NCI-H2227 (cell line): ENCODE measurements at regions not wholly inside any gene's neighbourhood (a gene's known extent, or its start where the extent isn't known, plus 50 kb on each side); places are given as distances from the start of the nearest gene placed in this dataset.

ENCODE experiments used
- DNase-seq: peaks from one replicate; lab custom pipeline; 2025; ENCODE audit not compliant: unreplicated experiment; lab: John Stamatoyannopoulos, UW

GRCh38 chr14:101473045-101473729, 88.1 kb upstream of the DIO3 start:
- DNase-seq = no peak

DNA sequence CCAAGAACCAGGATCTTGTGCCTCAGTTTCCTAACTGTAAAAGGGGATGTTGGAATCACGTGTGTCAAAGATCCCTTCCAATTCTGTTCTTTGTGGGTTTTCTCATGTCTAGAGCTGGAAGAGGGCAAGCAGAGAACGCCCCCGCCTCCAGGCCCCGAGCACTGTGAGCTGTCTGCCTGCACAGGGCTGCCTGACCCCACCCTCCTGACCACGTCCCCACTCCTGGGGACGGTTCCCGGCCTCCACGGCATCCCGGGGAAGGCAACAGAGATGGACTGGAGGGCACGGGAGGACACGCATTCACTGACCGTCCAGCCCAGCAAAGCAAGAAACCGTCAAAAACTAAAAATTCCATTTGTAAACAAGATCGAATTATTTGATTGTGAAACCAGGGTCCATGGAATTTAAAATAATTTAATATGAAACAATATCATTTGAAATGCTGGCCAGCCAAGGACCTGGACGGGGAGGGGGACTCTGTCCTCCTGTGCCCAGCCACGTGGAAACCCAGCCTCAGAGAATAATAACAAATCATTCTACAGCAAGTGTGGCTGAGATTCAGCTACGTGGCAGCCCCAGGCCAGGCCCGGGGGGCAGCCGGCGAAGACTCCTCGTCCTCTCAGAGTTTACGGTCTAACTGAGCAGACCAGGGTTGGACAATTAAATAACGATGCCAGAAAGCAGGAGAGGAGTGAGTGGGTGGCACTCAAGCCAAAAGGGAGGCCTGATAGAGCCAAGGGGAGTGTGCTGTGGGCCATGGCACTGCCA, 87.3 kb upstream of the DIO3 start:
- no peak for DNase-seq

DNA sequence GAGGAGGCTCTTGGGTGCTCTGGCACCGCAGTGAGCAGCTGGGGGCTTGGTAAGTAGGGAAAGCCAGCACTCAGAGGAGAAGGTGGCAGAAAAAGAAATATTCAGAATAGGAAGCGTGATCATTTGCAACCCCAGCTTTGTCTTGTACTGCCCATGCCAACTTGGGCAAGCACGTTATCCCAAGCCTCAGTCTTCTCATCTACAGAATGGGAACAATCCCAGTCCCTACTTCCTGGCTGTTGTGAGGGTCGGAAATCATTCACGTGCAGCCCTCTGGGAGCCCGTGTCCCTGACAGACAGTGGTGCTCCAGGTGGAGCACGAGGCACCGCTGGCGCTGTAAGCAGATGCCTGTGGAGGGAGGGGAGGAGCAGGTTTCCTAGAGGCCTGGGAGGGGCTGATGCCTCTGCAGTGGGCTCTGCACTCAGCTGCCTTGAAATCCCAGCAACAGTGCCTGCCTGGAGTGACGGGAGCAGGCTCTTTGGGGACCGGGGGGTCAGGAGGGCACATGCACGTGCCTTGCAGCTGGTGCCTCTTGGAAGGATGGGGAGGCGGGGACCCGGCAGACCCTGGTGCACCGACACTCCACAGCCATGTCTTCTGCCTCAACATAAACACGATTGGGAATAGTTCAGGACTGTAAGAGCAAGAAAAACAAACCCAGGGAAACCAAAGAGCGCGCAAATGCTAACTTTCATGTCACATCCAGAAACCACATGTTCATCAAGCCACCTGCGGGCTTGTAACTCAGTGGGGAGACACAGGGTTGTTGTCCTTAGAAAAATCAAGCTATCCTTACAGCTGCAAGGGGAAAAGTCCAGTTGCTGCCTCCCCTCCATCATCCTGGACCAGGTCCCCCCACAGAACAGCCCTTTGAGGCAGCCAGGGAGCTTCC, 86.5 kb upstream of the DIO3 start:
- no peak for DNase-seq

DNA sequence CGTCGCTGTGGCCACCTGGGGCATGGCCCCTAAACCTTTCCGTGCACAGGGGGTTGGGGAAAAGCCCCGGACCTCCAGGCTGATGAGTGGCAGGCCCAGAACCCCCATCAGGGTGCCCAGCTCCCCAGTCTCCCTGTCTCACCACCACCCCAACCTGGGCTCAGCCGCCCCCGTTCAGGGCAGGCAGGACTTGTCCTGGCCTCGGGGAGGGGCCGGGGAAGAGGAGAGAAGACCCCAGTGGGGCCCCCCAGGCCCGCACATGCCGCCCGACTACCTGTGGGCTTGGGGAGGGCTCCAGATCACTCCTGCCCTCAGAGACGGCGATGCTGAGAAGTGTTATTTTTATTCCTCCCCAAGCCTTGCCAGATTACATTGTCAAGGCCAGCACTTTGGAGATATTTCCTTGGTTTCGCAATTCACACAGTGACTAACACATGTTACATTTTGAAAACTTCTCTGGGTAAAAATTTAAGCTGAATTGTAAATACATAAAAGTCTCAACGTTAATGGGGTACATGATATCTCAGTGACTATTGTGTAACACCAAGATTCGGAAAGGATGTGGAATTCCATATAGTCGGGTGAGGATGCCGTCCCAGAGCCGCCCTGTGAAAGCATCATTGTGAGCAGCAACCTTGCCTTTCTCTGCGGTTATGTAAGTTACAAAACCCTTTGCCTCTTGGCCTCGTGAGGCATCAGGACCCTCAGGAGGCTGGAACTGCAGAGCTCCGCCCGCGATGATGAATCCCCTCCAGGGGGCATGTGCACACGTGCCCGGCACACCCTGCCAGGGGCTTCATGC, 85.6 kb upstream of the DIO3 start:
- no peak for DNase-seq

GRCh38 chr14:101476258-101476915, 84.9 kb upstream of the DIO3 start:
- no peak for DNase-seq

- DNase-seq = peak; percentile 79
Measured at GRCh38 chr14:101476916-101477553, 84.3 kb upstream of the DIO3 start.

GRCh38 chr14:101477648-101478047, 83.6 kb upstream of the DIO3 start:
- no peak for DNase-seq

- DNase-seq = no peak
Measured at GRCh38 chr14:101478096-101478495, 83.2 kb upstream of the DIO3 start.

- DNase-seq = no peak
Measured at GRCh38 chr14:101478796-101479410, 82.4 kb upstream of the DIO3 start.

- DNase-seq = no peak
Measured at GRCh38 chr14:101480022-101480746, 81.1 kb upstream of the DIO3 start.

GRCh38 chr14:101480747-101481530, 80.4 kb upstream of the DIO3 start:
- no peak for DNase-seq

- no peak for DNase-seq
Measured at GRCh38 chr14:101481557-101481956, 79.7 kb upstream of the DIO3 start.

DNA sequence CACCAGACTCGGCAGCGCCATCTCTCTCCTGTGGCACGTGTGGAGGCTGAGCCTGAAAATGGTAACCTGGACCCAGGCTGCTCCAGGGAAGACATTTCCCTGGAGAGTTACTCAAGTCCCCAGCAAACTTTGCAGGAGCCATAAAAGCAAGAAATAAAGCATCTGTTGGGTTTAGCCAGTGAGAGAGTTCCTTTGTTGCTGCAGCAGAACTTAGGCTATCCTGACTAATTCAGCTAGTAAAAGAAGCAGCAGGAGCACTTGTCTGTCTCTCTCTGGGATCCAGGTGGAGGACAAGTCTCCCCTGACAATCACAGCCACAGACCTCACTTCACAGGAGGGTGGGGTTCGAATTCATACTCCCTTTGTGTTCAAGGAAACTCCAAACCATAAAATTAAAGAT, 79.2 kb upstream of the DIO3 start:
- no peak for DNase-seq

DNA sequence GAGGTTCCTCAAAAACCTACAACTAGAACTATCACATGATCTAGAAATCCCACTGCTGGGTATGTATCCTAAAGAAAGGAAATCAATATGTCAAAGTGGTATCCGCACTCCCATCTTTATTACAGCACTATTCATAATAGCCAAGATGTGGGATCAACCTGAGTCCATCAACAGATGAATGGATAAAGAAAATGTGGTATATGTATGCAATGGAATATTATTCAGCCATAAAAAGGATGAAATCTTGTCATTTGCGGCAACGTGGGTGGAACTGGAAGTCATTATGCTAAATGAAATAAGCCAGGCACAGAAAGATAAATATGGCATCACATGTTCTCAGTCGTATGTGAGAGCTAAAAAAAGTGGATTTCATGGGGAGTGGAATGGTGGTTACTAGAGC, 77.5 kb upstream of the DIO3 start:
- DNase-seq = no peak

- DNase-seq = no peak
Measured at GRCh38 chr14:101489092-101489760, 72.1 kb upstream of the DIO3 start.

- DNase-seq = no peak
Measured at GRCh38 chr14:101490771-101491170, 70.5 kb upstream of the DIO3 start.

- DNase-seq = no peak
Measured at GRCh38 chr14:101491841-101492240, 69.5 kb upstream of the DIO3 start.
